Kidney (tissue), 13 donors: ENCODE measurements at regions not wholly inside any gene's neighbourhood (a gene's known extent, or its start where the extent isn't known, plus 50 kb on each side); places are given as distances from the start of the nearest gene placed in this dataset.

ENCODE experiments used
- DNase-seq, 5 donors: peaks; one replicate each; pipeline ENCODE4 v3.0.0-alpha.2; 2013 to 2020
- FAIRE-seq: peaks from 2 replicates; lab custom pipeline; 2012; peaks lifted over from hg19 to GRCh38; lab: Jason Lieb, UNC
- H3K27ac ChIP-seq, 2 donors: one replicate each; pipeline ENCODE4 v1.7.0; 2013; ENCODE audit warnings: low read depth in 2 of 2, low read length in 2 of 2, inconsistent platforms in 1 of 2
- H3K27me3 ChIP-seq: one replicate; pipeline ENCODE4 v1.7.1; 2013; ENCODE audit warnings: low read length, inconsistent platforms; ENCODE audit not compliant: control insufficient read depth, insufficient read depth
- H3K36me3 ChIP-seq, 3 donors: one replicate each; pipeline versions ENCODE4 v1.7.0 to v1.7.1; 2013; ENCODE audit warnings: low read length in 3 of 3, control low read depth in 1 of 3, inconsistent platforms in 1 of 3; ENCODE audit not compliant: insufficient read depth in 3 of 3, control insufficient read depth in 2 of 3
- H3K4me1 ChIP-seq, 3 donors: one replicate each; pipeline versions ENCODE4 v1.7.0 to v1.7.1; 2013; ENCODE audit warnings: low read length in 3 of 3, inconsistent platforms in 1 of 3, low read depth in 1 of 3; ENCODE audit not compliant: control insufficient read depth in 2 of 3, insufficient read depth in 2 of 3
- H3K4me3 ChIP-seq, 3 donors: one replicate each; pipeline versions ENCODE4 v1.7.0 to v1.8.1; 2013; ENCODE audit warnings: low read length in 3 of 3, control low read depth in 1 of 3, inconsistent platforms in 1 of 3
- H3K9ac ChIP-seq, 3 donors: one replicate each; pipeline versions ENCODE4 v1.7.0 to v1.7.1; 2013; ENCODE audit warnings: low read length in 3 of 3, control low read depth in 1 of 3, inconsistent platforms in 1 of 3
- H3K9me3 ChIP-seq, 3 donors: one replicate each; pipeline versions ENCODE4 v1.7.0 to v1.7.1; 2013; ENCODE audit warnings: low read length in 3 of 3, control low read depth in 1 of 3, inconsistent platforms in 1 of 3; ENCODE audit not compliant: control insufficient read depth in 2 of 3, insufficient read depth in 1 of 3
- CTCF ChIP-seq: IDR thresholded peaks from 3 replicates; pipeline ENCODE4 v1.5.1; 2012; ENCODE audit warnings: mild to moderate bottlenecking, moderate library complexity, borderline replicate concordance; ENCODE audit not compliant: insufficient read depth; ENCODE audit errors: extremely low read depth
- intact Hi-C: fragments of 100-400 bp; cut with DNase I; formaldehyde crosslinking; loops from one replicate; pipeline ENCODE4 v1.11.1; 2022
- donor health status: control.
- donor health status: control.
- donor health status: control.
- donor health status: control.
- donor health status: control.
- donor health status: DM: yes; HTN: yes; CAD: no.
- donor health status: Normal renal cell carcinoma (clear cell type).

DNA sequence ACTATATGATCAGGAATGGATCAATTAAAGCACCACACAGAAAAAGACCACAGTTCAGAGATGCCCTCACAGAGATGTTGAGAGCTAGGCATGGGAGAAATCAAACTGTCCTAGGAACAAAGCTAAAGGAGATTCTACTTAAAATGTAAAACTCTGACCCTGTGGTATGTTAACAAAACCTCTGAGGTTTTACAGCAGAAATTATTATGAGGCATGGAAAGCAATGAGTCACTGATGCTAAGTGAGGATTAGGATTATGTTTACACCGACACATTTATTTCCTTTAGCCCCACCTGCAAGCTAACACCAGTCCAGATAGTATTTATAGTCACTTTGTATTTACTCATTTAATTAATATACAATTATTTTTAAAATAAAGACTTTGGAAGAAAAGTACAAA lies 1242.2 kb downstream of the OTOL1 start:
- intact Hi-C loops, result no loop called here
- Histone ChIP-seq H3K36me3 (no peaks in the 10 kb centered on the region), H3K27ac (no peak overlapping the region), H3K9ac (no peak overlapping the region), H3K9me3 (no peaks in the 10 kb centered on the region), H3K27me3 (no peaks in the 10 kb centered on the region), H3K4me1 (no peaks in the 10 kb centered on the region), H3K4me3 (no peak overlapping the region)
- DNase-seq (no peak), FAIRE-seq (no peak)
- TF ChIP-seq CTCF, result no peak

GRCh38 chr3:162740941-162741596 lies 1244.5 kb downstream of the OTOL1 start:
- DNase-seq (no peak), FAIRE-seq (no peak)
- Histone ChIP-seq H3K4me3 (no peak overlapping the region), H3K27ac (no peak overlapping the region), H3K4me1 (no peaks in the 10 kb centered on the region), H3K9ac (no peak overlapping the region), H3K9me3 (no peaks in the 10 kb centered on the region), H3K36me3 (no peaks in the 10 kb centered on the region), H3K27me3 (no peaks in the 10 kb centered on the region)
- intact Hi-C loops, result no loop called here
- TF ChIP-seq CTCF, result no peak

DNA sequence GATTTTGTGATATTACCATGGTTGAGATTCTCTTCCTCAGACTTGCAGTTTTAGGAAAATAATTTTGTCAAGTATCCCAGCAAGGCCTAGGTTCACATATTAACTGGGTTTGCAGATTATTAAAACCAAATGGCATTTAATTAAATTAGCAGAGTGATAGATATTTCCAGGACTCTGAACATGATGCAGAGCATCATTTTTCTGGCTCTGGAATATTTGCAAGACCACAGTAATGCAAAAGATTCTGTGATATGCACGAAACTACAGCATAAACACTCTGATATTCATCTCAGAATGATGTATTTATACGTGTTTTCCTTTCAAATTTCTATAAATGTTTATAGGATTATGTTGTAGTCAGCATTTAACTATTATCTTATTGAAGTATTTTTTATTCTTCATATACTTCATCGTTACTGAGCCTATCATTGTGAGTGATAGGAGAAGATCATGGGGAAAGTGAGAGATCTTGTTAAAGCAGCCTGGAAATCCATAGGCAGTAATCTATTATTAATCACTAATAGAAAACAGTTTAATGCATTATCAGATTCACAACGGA lies 1245.6 kb downstream of the OTOL1 start:
- TF ChIP-seq CTCF, result no peak
- Histone ChIP-seq H3K36me3 (no peaks in the 10 kb centered on the region), H3K9me3 (no peaks in the 10 kb centered on the region), H3K4me1 (no peaks in the 10 kb centered on the region), H3K4me3 (no peak overlapping the region), H3K27ac (no peak overlapping the region), H3K27me3 (no peaks in the 10 kb centered on the region), H3K9ac (no peak overlapping the region)
- FAIRE-seq (no peak), DNase-seq (no peak)
- intact Hi-C loops, result no loop called here
